Activated CD4-positive, alpha-beta T cell treated with anti-CD3 and anti-CD28 coated beads for 36 hours (primary cell): ENCODE measurements at regions not wholly inside any gene's neighbourhood (a gene's known extent, or its start where the extent isn't known, plus 50 kb on each side); places are given as distances from the start of the nearest gene placed in this dataset.

ENCODE experiments used
- ATAC-seq: fragments of 200-7000 bp; cut with Tn5 transposase; one replicate; pipeline ENCODE4 v1.10.0; 2021; ENCODE audit warnings: mild to moderate bottlenecking, moderate library complexity
- CTCF ChIA-PET: fragments of 350-600 bp; sonication (Branson Sonifier 250); formaldehyde crosslinking; loops from one replicate; lab custom pipeline; 2021; ENCODE audit warnings: antibody characterized with exemption; lab: Charles Lee
- POLR2A ChIA-PET: fragments of 350-600 bp; sonication (Branson Sonifier 250); formaldehyde crosslinking; loops from one replicate; lab custom pipeline; 2021; ENCODE audit warnings: antibody characterized with exemption, inconsistent platforms; lab: Charles Lee
- DNase-seq: peaks from one replicate; pipeline ENCODE4 v3.0.0-alpha.2; 2020
- H3K27ac Mint-ChIP-seq: one replicate; pipeline ENCODE4 v1.8.0; 2021; ENCODE audit warnings: mixed read lengths
- H3K27me3 Mint-ChIP-seq: one replicate; pipeline ENCODE4 v1.8.0; 2021; ENCODE audit warnings: mixed read lengths
- H3K36me3 Mint-ChIP-seq: one replicate; pipeline ENCODE4 v1.8.0; 2021; ENCODE audit warnings: low read depth, mixed read lengths
- H3K4me1 Mint-ChIP-seq: one replicate; pipeline ENCODE4 v1.8.0; 2021; ENCODE audit warnings: mixed read lengths
- H3K4me3 Mint-ChIP-seq: one replicate; pipeline ENCODE4 v1.8.0; 2021; ENCODE audit warnings: mild to moderate bottlenecking, moderate library complexity, mixed read lengths
- H3K9me3 Mint-ChIP-seq: one replicate; pipeline ENCODE4 v1.8.0; 2021; ENCODE audit warnings: low read depth, mixed read lengths
- intact Hi-C, 2 experiments: fragments of 100-400 bp; cut with DNase I in 1 of 2; cut with micrococcal nuclease in 1 of 2; formaldehyde crosslinking; loops; one replicate each; pipeline versions ENCODE4 v1.14.2 to v1.15.1; 2022 to 2024; cut with DNase I, micrococcal nuclease

DNA sequence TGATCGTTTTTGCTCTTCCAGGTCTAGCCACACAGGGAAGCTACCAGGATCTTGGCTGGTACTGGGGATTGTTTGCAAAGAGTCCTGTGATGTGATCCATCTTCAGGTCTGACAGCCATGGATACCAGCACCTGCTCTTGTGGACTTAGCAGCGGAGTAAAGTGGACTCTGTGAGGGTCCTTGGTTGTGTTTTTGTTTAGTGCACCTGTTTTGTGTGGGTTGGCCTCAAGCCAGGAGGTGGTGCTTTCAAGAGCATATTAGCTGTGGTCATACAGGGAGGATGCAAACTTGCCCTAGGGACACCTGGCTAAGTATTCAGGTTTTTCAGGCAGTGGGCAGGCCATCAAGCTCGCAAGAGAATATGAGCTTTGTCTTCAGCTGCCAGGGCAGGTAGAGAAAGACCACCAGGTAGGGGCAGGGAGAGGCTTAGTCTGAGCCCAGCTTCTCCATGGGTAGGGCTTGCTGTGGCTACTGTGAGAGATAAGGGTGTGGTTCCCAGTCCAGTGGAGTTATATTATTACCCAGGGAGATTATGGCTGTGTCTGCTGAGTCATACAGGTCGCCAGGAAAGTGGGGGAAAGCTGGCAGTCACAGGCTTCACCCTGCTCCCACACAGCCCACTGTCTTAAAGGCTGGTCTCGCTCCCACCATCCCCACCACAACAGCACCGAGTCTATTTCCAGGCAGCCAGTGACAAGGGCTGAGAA, 293.7 kb downstream of the PCDH18 start:
- ChIA-PET CTCF (no interaction called here), POLR2A (no interaction called here)
- ATAC-seq = no peak
- Mint-ChIP-seq H3K4me3 (no peak overlapping the region), H3K4me1 (no peaks in the 10 kb centered on the region), H3K27ac (no peak overlapping the region), H3K36me3 (no peaks in the 10 kb centered on the region), H3K9me3 (peaks cover 6% of the 10 kb centered on the region), H3K27me3 (no peaks in the 10 kb centered on the region)
- no peak for DNase-seq
- intact Hi-C loops = no loop called here

DNA sequence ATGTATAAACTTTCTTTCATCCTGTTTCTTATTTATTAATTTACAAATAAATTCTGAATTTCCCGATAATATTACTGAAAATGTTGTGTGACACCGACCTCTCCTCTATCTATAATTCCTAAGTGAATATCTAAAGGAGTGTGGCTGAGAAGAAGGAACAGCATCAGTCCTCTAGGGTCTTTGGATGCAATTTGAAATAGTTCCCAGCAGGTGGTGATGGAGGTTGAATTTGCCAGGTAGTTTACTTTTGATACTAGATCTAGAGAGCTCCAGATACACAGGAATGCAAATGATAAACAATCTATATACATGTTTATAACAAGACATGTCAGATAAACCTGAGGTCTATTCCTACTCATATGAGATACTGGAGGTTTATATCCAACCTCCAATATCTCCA, 305.4 kb downstream of the PCDH18 start:
- POLR2A ChIA-PET = no interaction called here
- intact Hi-C loops = no loop called here
- no peak for ATAC-seq
- Mint-ChIP-seq H3K27ac (no peak overlapping the region), H3K9me3 (peaks cover 8% of the 10 kb centered on the region), H3K4me3 (no peak overlapping the region), H3K36me3 (no peaks in the 10 kb centered on the region), H3K27me3 (no peaks in the 10 kb centered on the region), H3K4me1 (no peaks in the 10 kb centered on the region)
- CTCF ChIA-PET = no interaction called here
- no peak for DNase-seq

DNA sequence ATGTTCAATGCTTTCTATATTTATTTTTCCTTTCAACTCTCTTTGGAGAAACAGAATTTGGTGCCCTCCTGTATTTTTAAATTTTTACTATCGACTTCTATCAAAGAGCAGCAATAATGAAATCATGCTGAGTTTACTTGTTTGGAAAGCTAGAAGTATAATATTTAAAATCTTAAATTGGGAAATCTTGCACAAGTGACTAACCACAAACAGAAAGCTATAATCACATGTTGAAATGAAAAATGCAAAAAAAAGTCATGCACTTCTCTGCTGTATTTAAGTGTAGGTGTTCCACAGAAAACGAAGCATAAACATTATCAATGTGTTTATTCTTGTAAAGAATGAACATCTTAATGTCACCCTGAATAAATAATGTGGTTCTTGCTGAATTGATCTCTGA, 306.1 kb downstream of the PCDH18 start:
- DNase-seq (no peak), ATAC-seq (no peak)
- intact Hi-C loops = no loop called here
- CTCF ChIA-PET = no interaction called here
- H3K27ac Mint-ChIP-seq = no peak overlapping the region
- H3K9me3 Mint-ChIP-seq = peaks cover 6% of the 10 kb centered on the region
- no peaks in the 10 kb centered on the region for H3K4me1 Mint-ChIP-seq
- H3K4me3 Mint-ChIP-seq = no peak overlapping the region
- no peaks in the 10 kb centered on the region for H3K36me3 Mint-ChIP-seq
- no peaks in the 10 kb centered on the region for H3K27me3 Mint-ChIP-seq
- POLR2A ChIA-PET = no interaction called here

DNA sequence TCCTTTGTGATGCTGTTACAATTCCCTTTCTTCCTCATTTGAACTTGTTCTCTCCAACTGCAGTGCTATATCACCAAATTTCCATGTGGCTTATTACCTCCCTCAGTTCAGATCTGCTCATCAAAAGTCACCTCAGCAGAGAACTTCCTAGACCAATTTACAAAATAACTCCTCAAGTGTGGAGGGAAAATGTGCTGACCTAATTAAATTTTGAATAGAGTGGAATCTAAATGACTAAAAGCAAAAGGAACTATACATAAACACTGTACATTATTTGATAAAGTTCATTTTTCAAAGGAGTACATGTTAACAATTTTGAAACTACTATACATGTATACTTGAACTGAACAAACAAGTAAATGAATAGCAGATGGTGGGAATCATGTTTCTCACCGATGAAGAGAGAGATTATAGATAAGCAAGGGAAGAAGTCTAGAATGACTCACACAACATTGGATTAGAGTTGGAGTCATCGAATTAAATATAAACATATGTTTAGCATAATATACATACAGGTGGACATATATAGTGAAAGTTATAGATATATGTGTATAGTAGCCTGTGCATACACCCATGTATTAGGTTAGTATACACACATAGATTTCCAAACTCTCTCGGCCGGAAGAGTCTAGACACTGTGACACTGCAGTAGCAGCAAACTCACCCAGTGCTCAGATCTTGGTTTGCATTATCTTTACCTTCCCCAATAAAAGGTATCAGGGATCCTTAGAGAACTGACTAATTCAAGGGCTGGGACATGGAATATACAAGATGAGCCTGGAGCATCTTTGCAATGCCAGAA, 318.7 kb downstream of the PCDH18 start:
- ATAC-seq (no peak), DNase-seq (no peak)
- CTCF ChIA-PET = no interaction called here
- no peak overlapping the region for H3K4me3 Mint-ChIP-seq
- H3K9me3 Mint-ChIP-seq = peaks cover 7% of the 10 kb centered on the region
- H3K27ac Mint-ChIP-seq = no peak overlapping the region
- intact Hi-C loops = no loop called here
- POLR2A ChIA-PET = no interaction called here
- no peaks in the 10 kb centered on the region for H3K4me1 Mint-ChIP-seq
- no peaks in the 10 kb centered on the region for H3K36me3 Mint-ChIP-seq
- no peaks in the 10 kb centered on the region for H3K27me3 Mint-ChIP-seq

DNA sequence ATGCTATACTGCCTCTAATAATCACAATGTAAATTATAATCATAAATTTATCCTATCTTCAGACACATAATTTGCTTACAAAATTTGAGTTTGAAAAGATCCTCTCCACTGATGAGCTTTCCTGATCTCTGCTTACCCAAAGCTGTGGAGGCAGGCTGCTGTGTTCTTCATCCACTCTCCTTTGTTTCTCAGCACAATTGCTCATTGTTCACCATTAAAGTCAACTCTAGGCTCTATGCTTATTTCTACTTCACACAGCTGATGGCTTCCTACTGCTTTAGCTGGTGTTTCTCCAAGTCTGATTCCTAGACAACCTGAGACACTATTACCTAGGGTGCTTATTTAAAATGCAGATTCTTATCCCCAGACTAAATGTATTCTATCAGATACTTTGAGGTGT, 319.7 kb downstream of the PCDH18 start:
- H3K36me3 Mint-ChIP-seq = no peaks in the 10 kb centered on the region
- DNase-seq (no peak), ATAC-seq (no peak)
- H3K27me3 Mint-ChIP-seq = no peaks in the 10 kb centered on the region
- H3K4me3 Mint-ChIP-seq = no peak overlapping the region
- peaks cover 5% of the 10 kb centered on the region for H3K9me3 Mint-ChIP-seq
- no peaks in the 10 kb centered on the region for H3K4me1 Mint-ChIP-seq
- H3K27ac Mint-ChIP-seq = no peak overlapping the region
- ChIA-PET POLR2A (no interaction called here), CTCF (no interaction called here)
- intact Hi-C loops = no loop called here

DNA sequence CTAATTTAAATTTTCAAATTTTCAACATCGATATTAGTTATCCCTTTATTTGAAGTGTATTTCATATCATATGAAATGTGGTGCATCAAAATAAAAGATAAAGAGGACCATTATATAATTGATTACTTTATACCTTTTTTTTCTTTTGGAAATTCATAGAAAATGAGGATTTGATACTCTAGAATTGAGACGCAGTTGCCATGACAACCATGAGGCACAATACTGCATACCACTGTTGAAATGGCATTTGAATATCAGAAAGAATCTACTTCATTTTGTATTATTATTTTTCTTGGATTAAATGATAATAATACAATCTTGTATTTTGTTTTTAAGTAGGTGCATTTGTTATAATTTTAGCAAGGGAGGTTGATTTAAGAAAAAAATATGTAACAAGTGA, 323.1 kb downstream of the PCDH18 start:
- no peaks in the 10 kb centered on the region for H3K36me3 Mint-ChIP-seq
- POLR2A ChIA-PET = no interaction called here

DNA sequence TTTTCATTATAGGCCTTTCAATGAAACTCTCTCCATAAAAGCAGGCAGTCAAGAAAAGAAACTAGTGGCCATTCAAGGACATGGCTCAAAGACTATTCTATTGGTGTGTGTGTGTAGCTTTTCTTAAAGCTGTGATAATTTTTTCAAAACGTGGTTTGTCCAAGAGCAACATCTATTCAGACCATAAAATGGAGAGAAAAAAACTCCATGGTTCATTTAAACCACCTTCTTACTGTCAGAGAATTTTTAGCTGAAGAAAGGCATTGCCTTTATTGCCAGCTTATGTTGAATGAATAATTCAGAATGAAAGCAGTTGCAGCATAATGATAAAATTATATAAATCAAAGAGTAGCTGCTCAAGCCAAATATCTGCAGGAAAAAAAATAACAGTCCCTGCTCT, 325.5 kb downstream of the PCDH18 start:
- no peaks in the 10 kb centered on the region for H3K27me3 Mint-ChIP-seq
- ChIA-PET CTCF (no interaction called here), POLR2A (interaction anchor here (0.5 kb wide), 1 partner anchor 658 kb away, joined by 4 read pairs; no protein-coding TSS in a partner anchor)
- peaks cover 4% of the 10 kb centered on the region for H3K9me3 Mint-ChIP-seq
- H3K4me3 Mint-ChIP-seq = no peak overlapping the region
- ATAC-seq (no peak), DNase-seq (no peak)
- no peak overlapping the region for H3K27ac Mint-ChIP-seq
- intact Hi-C loops = no loop called here
- H3K36me3 Mint-ChIP-seq = no peaks in the 10 kb centered on the region
- no peaks in the 10 kb centered on the region for H3K4me1 Mint-ChIP-seq

More for the DNA sequence above, 323.1 kb downstream of the PCDH18 start:
- intact Hi-C loops = no loop called here
- DNase-seq (no peak), ATAC-seq (no peak)
- H3K9me3 Mint-ChIP-seq = peaks cover 5% of the 10 kb centered on the region
- no peaks in the 10 kb centered on the region for H3K27me3 Mint-ChIP-seq
- CTCF ChIA-PET = no interaction called here
- no peak overlapping the region for H3K4me3 Mint-ChIP-seq
- no peaks in the 10 kb centered on the region for H3K4me1 Mint-ChIP-seq
- no peak overlapping the region for H3K27ac Mint-ChIP-seq

DNA sequence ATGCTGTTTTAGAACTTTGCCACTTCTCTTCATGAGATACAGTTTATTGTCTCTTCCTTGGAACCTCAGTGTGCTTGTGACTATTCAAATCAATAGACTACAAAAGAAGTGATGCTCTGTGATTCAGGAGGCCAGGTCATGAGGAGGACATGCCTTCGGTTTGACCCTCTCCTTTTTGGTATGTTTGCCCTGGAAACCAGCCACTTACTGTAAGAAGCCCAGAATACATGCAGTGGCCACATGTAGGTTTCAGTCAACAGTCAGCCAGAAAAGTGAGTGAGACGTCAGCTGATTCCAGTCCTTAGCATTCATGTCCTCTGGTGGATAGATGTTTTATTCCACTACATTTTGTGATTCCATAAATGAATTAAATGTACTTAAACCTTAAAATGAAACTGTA, 328.7 kb downstream of the PCDH18 start:
- no peaks in the 10 kb centered on the region for H3K27me3 Mint-ChIP-seq
- ChIA-PET POLR2A (no interaction called here), CTCF (no interaction called here)
- no peak overlapping the region for H3K4me3 Mint-ChIP-seq
- no peak for ATAC-seq
- no peaks in the 10 kb centered on the region for H3K36me3 Mint-ChIP-seq
- no peak overlapping the region for H3K27ac Mint-ChIP-seq
- DNase-seq = no peak
- intact Hi-C loops = no loop called here
- H3K4me1 Mint-ChIP-seq = no peaks in the 10 kb centered on the region
- peaks cover 2% of the 10 kb centered on the region for H3K9me3 Mint-ChIP-seq

DNA sequence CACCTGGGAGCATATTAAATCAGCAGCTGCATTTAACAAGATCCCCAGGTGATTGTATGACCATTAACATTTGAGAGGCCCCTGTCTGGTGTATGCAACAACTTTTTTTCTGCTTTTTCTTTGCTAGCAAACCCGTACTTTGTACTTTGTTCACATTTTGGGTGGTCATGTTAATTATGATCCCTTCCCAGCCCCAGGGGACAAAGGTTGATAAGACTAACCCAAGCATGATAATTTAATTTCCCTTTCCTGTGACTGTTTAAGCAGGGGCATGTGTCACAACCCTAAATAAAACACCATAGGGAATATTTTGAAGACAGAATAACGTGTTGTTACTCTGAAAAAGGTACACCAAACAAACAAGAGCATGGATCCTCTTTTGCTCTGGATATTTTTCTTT, 332.0 kb downstream of the PCDH18 start:
- POLR2A ChIA-PET = no interaction called here
- H3K4me1 Mint-ChIP-seq = no peaks in the 10 kb centered on the region
- ATAC-seq = no peak
- H3K36me3 Mint-ChIP-seq = no peaks in the 10 kb centered on the region
- CTCF ChIA-PET = no interaction called here
- DNase-seq = no peak
- no peak overlapping the region for H3K4me3 Mint-ChIP-seq
- H3K9me3 Mint-ChIP-seq = peaks cover 2% of the 10 kb centered on the region
- H3K27me3 Mint-ChIP-seq = no peaks in the 10 kb centered on the region
- no peak overlapping the region for H3K27ac Mint-ChIP-seq
- intact Hi-C loops = no loop called here

DNA sequence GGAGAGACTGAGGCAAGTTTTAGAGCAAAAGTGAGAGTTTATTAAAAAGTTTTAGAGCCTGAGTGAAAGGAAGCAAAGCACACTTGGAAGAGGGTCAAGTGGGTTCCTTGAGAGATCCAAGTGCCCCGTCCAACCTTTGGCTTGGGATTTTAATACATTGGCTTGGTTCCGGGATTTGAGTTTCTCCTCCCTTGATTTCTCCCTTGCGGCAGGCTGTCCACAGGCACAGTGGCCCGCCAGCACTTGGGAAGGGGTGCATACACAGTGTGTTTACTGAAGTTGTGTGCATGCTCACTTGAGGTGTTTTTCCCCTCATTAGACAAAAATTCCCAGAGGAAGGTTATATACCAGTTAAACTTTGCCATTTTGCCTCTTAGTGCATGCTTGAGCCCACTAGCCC, 333.5 kb downstream of the PCDH18 start:
- intact Hi-C loops = no loop called here
- H3K4me1 Mint-ChIP-seq = no peaks in the 10 kb centered on the region
- no peaks in the 10 kb centered on the region for H3K36me3 Mint-ChIP-seq
- ATAC-seq (no peak), DNase-seq (no peak)
- peaks cover 2% of the 10 kb centered on the region for H3K9me3 Mint-ChIP-seq
- POLR2A ChIA-PET = no interaction called here
- H3K27ac Mint-ChIP-seq = no peak overlapping the region
- CTCF ChIA-PET = no interaction called here
- no peaks in the 10 kb centered on the region for H3K27me3 Mint-ChIP-seq
- H3K4me3 Mint-ChIP-seq = no peak overlapping the region

DNA sequence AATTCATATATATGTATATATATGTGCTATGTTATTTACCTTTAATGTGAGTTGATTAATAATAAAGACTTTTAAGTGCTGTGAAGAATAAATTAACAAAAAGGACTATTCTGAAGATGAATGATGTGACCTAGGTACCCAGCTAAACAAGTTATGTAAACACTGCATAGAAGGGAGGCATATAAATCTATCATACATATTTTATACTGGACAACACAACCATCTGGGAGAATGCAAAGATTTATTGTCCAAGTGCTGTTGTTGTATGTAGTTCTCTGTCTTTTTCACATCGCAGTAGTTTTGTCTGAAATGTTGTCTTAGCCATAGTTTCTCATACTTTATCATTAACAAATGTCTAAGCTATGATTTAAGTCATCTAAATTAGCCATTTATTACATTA, 337.6 kb downstream of the PCDH18 start:
- peaks cover 2% of the 10 kb centered on the region for H3K9me3 Mint-ChIP-seq
- H3K27me3 Mint-ChIP-seq = no peaks in the 10 kb centered on the region
- ATAC-seq (no peak), DNase-seq (no peak)
- no peaks in the 10 kb centered on the region for H3K4me1 Mint-ChIP-seq
- no peak overlapping the region for H3K27ac Mint-ChIP-seq
- H3K36me3 Mint-ChIP-seq = no peaks in the 10 kb centered on the region
- no peak overlapping the region for H3K4me3 Mint-ChIP-seq
- CTCF ChIA-PET = interaction anchor here (0.7 kb wide), 1 partner anchor 752 kb away, joined by 3 read pairs; no protein-coding TSS in a partner anchor
- intact Hi-C loops = no loop called here
- POLR2A ChIA-PET = no interaction called here

DNA sequence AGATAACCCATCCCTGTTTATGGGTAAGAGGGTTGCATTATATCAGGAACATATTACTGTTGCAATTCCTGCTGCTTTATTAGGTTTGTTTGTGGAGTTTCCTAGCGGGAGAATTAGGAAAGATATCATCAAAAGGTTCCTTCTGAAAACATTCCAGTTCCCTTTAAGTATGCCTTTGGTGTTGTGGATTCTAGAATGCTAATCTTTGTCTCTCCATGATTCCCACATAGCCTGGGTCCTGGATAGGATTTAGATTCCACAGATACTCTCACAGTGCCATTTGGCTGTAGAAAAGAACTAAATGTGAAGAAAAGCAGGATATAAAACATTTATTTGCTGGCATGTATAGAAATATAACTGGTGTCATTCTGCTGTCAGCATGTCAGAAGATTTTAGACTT, 338.7 kb downstream of the PCDH18 start:
- no peaks in the 10 kb centered on the region for H3K4me1 Mint-ChIP-seq
- no peak overlapping the region for H3K4me3 Mint-ChIP-seq
- H3K27ac Mint-ChIP-seq = no peak overlapping the region
- ChIA-PET CTCF (interaction anchor here (1.3 kb wide), 1 partner anchor 113 kb away, joined by 3 read pairs; no protein-coding TSS in a partner anchor), POLR2A (no interaction called here)
- H3K27me3 Mint-ChIP-seq = no peaks in the 10 kb centered on the region
- no peak for ATAC-seq
- H3K36me3 Mint-ChIP-seq = no peaks in the 10 kb centered on the region
- intact Hi-C loops = no loop called here
- DNase-seq = no peak
- peaks cover 2% of the 10 kb centered on the region for H3K9me3 Mint-ChIP-seq
